ENCODE measurements at regions not wholly inside any gene's neighbourhood (a gene's known extent, or its start where the extent isn't known, plus 50 kb on each side); places are given as distances from the start of the nearest gene placed in this dataset.

GRCh38 chr14:85873006-85873405 is 343.1 kb downstream of the FLRT2 start:
- Histone ChIP-seq H3K4me2 (peak overlapping the region; percentile 44), H3K79me2 (ENCODE audit: low read depth) (no peaks in the 10 kb centered on the region), H2AFZ (replicated peaks) (no peak overlapping the region), H3F3A (ENCODE audit: low read depth) (peaks cover 19% of the 10 kb centered on the region), H3K4me3 (no peak overlapping the region), H3K9me3 (ENCODE audit: low read depth) (no peaks in the 10 kb centered on the region), H4K20me1 (ENCODE audit: low read depth) (no peaks in the 10 kb centered on the region), H3K4me1 (peaks cover 33% of the 10 kb centered on the region), H3K27ac (peak overlapping the region; percentile 80), H3K9ac (no peak overlapping the region), H3K36me3 (no peaks in the 10 kb centered on the region), H3K27me3 (no peaks in the 10 kb centered on the region)
- Mint-ChIP-seq H3K27ac (no peak overlapping the region), H3K36me3 (no peaks in the 10 kb centered on the region), H3K4me3 (no peak overlapping the region), H3K4me1 (peaks cover 5% of the 10 kb centered on the region), H3K9me3 (no peaks in the 10 kb centered on the region), H3K27me3 (ENCODE audit: insufficient read depth, low read depth) (peaks cover 2% of the 10 kb centered on the region)
- TF ChIP-seq EZH2phosphoT487 (IDR thresholded peaks at IDR 0.05): peak; percentile 40
- TF ChIP-seq, protein P1, sequence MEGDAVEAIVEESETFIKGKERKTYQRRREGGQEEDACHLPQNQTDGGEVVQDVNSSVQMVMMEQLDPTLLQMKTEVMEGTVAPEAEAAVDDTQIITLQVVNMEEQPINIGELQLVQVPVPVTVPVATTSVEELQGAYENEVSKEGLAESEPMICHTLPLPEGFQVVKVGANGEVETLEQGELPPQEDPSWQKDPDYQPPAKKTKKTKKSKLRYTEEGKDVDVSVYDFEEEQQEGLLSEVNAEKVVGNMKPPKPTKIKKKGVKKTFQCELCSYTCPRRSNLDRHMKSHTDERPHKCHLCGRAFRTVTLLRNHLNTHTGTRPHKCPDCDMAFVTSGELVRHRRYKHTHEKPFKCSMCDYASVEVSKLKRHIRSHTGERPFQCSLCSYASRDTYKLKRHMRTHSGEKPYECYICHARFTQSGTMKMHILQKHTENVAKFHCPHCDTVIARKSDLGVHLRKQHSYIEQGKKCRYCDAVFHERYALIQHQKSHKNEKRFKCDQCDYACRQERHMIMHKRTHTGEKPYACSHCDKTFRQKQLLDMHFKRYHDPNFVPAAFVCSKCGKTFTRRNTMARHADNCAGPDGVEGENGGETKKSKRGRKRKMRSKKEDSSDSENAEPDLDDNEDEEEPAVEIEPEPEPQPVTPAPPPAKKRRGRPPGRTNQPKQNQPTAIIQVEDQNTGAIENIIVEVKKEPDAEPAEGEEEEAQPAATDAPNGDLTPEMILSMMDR (IDR thresholded peaks at IDR 0.05): no peak
- TF ChIP-seq EZH2 (IDR thresholded peaks at IDR 0.05): no peak
- peak; percentile 80 for DNase-seq (ENCODE audit: low spot score)

GRCh38 chr14:85867450-85867849 is 337.5 kb downstream of the FLRT2 start:
- Histone ChIP-seq H2AFZ (replicated peaks) (no peak overlapping the region), H3K27me3 (no peaks in the 10 kb centered on the region), H3K79me2 (ENCODE audit: low read depth) (no peaks in the 10 kb centered on the region), H3F3A (ENCODE audit: low read depth) (peaks cover 4% of the 10 kb centered on the region), H3K4me2 (no peak overlapping the region), H3K36me3 (no peaks in the 10 kb centered on the region), H4K20me1 (ENCODE audit: low read depth) (no peaks in the 10 kb centered on the region), H3K4me3 (no peak overlapping the region), H3K9me3 (ENCODE audit: low read depth) (no peaks in the 10 kb centered on the region), H3K4me1 (peaks cover 7% of the 10 kb centered on the region), H3K27ac (no peak overlapping the region), H3K9ac (no peak overlapping the region)
- Mint-ChIP-seq H3K9me3 (no peaks in the 10 kb centered on the region), H3K27ac (no peak overlapping the region), H3K36me3 (no peaks in the 10 kb centered on the region), H3K4me3 (no peak overlapping the region), H3K4me1 (no peaks in the 10 kb centered on the region), H3K27me3 (ENCODE audit: insufficient read depth, low read depth) (peaks cover 8% of the 10 kb centered on the region)
- no peak for DNase-seq (ENCODE audit: low spot score)
- TF ChIP-seq, protein P1 (IDR thresholded peaks at IDR 0.05): peak; percentile 12
- TF ChIP-seq EZH2 (IDR thresholded peaks at IDR 0.05): no peak
- TF ChIP-seq EZH2phosphoT487 (IDR thresholded peaks at IDR 0.05): no peak

DNA sequence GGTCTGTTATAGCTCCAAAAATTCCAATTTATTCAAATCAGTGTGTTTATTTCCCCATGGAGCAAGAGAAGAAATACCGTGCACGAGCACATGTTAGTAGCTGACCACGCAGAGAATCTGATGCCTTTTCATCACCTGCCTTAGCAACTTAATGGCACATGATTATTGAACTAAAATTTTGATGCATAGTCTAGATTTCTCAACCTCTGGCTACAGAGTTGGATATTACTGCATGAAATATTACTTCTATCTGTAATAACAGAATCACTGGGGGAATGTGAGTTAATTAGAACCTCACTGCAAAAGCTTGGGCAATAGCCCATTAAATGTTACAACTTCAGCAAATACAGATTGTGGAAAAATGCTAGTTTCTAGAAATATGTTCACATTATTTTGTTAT is 335.8 kb downstream of the FLRT2 start:
- no peak overlapping the region for H3K4me2 ChIP-seq
- no peak overlapping the region for H2AFZ ChIP-seq (replicated peaks)
- H3K27me3 ChIP-seq: no peaks in the 10 kb centered on the region
- no peaks in the 10 kb centered on the region for H3K4me1 Mint-ChIP-seq
- no peaks in the 10 kb centered on the region for H4K20me1 ChIP-seq (ENCODE audit: low read depth)
- no peak overlapping the region for H3K9ac ChIP-seq
- no peaks in the 10 kb centered on the region for H3K9me3 Mint-ChIP-seq
- no peaks in the 10 kb centered on the region for H3K9me3 ChIP-seq (ENCODE audit: low read depth)
- H3K27ac ChIP-seq: no peak overlapping the region
- H3K27me3 Mint-ChIP-seq (ENCODE audit: insufficient read depth, low read depth): peaks cover 8% of the 10 kb centered on the region
- H3K4me1 ChIP-seq: no peaks in the 10 kb centered on the region
- no peaks in the 10 kb centered on the region for H3K36me3 Mint-ChIP-seq
- H3K36me3 ChIP-seq: no peaks in the 10 kb centered on the region
- no peak for DNase-seq (ENCODE audit: low spot score)
- no peak overlapping the region for H3K27ac Mint-ChIP-seq
- TF ChIP-seq EZH2phosphoT487 (IDR thresholded peaks at IDR 0.05): no peak
- no peak for TF ChIP-seq EZH2 (IDR thresholded peaks at IDR 0.05)
- TF ChIP-seq, protein P1 (IDR thresholded peaks at IDR 0.05): no peak
- no peaks in the 10 kb centered on the region for H3F3A ChIP-seq (ENCODE audit: low read depth)
- H3K4me3 Mint-ChIP-seq: no peak overlapping the region
- no peaks in the 10 kb centered on the region for H3K79me2 ChIP-seq (ENCODE audit: low read depth)
- H3K4me3 ChIP-seq: no peak overlapping the region

Data from neural progenitor cell (in vitro differentiated cells).